Osteoblast (primary cell): ENCODE measurements at regions not wholly inside any gene's neighbourhood (a gene's known extent, or its start where the extent isn't known, plus 50 kb on each side); places are given as distances from the start of the nearest gene placed in this dataset.
"Not testable (repeated sequence)": the region's sequence is repeated elsewhere in the genome, so short reads cannot be mapped to it uniquely, and the experiment has no call there.

Experiments used
- DNase-seq: peaks from one replicate; pipeline ENCODE4 v3.0.0; 2011; ENCODE audit warnings: low spot score, mixed read lengths; ENCODE audit not compliant: insufficient read length; ENCODE audit errors: missing footprints
- H2AFZ ChIP-seq: 2 replicates; pipeline ENCODE4 v1.6.0; 2011; ENCODE audit warnings: mild to moderate bottlenecking, low read length
- H3K27ac ChIP-seq: 2 replicates; pipeline ENCODE4 v1.5.1; 2011; ENCODE audit warnings: mild to moderate bottlenecking, low read depth, low read length, moderate library complexity
- H3K27me3 ChIP-seq: 2 replicates; pipeline ENCODE4 v1.6.0; 2012; ENCODE audit warnings: mild to moderate bottlenecking, control low read depth, inconsistent platforms, low read length, moderate library complexity; ENCODE audit not compliant: insufficient read depth
- H3K36me3 ChIP-seq: 2 replicates; pipeline ENCODE4 v1.5.1; 2011; ENCODE audit warnings: mild to moderate bottlenecking, low read length, control low read depth, moderate library complexity; ENCODE audit not compliant: insufficient read depth
- H3K4me1 ChIP-seq: 2 replicates; pipeline ENCODE4 v1.5.1; 2011; ENCODE audit warnings: mild to moderate bottlenecking, low read length, control low read depth, moderate library complexity; ENCODE audit not compliant: insufficient read depth
- H3K4me2 ChIP-seq: 2 replicates; pipeline ENCODE4 v1.6.0; 2011; ENCODE audit warnings: mild to moderate bottlenecking, low read length; ENCODE audit not compliant: insufficient read depth
- H3K4me3 ChIP-seq: fragments of 200-600 bp; sonication (generic); 3 replicates; pipeline ENCODE4 v1.5.1; 2012; ENCODE audit warnings: mild to moderate bottlenecking, low read length, inconsistent platforms; ENCODE audit not compliant: insufficient read depth
- H3K79me2 ChIP-seq: 2 replicates; pipeline ENCODE4 v1.6.0; 2012; ENCODE audit warnings: mild to moderate bottlenecking, low read length, control low read depth, inconsistent platforms; ENCODE audit not compliant: insufficient read depth
- H3K9me3 ChIP-seq: 2 replicates; pipeline ENCODE4 v1.5.1; 2011; ENCODE audit warnings: low read depth, low read length, control low read depth
- H4K20me1 ChIP-seq: 2 replicates; pipeline ENCODE4 v1.6.0; 2012; ENCODE audit warnings: mild to moderate bottlenecking, low read length, control low read depth; ENCODE audit not compliant: insufficient read depth
- TF ChIP-seq, protein P1 (sequence below): IDR thresholded peaks from 2 replicates; pipeline ENCODE4 v1.5.1; 2011; ENCODE audit warnings: mild to moderate bottlenecking, low read depth, low read length, moderate library complexity; ENCODE audit errors: extremely low read depth

DNA sequence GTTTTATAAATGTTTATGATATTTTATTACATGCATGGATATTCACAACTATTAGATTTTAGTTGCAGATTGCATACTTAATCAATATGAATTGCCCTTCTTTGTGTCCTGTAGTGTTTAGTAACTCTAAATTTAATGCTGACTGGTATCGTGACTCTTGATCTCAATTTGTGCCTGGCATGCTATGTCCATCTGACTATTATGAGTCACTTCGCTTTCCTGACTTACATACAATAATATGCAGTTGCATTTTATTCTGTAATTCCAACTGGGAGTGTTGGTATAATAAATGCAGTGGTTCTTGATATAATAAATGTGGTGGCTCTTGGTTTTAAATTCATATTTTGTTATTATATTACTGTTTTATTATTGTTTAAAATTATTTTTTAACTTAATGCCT is 277.5 kb downstream of the LIG4 start:
- Histone ChIP-seq H4K20me1 (no peaks in the 10 kb centered on the region), H3K79me2 (no peaks in the 10 kb centered on the region), H3K36me3 (no peaks in the 10 kb centered on the region), H3K4me2 (no peak overlapping the region), H3K4me3 (no peak overlapping the region), H3K9me3 (peaks cover 2% of the 10 kb centered on the region), H2AFZ (no peak overlapping the region), H3K27ac (no peak overlapping the region), H3K4me1 (no peaks in the 10 kb centered on the region), H3K27me3 (no peaks in the 10 kb centered on the region)
- TF ChIP-seq, protein P1, sequence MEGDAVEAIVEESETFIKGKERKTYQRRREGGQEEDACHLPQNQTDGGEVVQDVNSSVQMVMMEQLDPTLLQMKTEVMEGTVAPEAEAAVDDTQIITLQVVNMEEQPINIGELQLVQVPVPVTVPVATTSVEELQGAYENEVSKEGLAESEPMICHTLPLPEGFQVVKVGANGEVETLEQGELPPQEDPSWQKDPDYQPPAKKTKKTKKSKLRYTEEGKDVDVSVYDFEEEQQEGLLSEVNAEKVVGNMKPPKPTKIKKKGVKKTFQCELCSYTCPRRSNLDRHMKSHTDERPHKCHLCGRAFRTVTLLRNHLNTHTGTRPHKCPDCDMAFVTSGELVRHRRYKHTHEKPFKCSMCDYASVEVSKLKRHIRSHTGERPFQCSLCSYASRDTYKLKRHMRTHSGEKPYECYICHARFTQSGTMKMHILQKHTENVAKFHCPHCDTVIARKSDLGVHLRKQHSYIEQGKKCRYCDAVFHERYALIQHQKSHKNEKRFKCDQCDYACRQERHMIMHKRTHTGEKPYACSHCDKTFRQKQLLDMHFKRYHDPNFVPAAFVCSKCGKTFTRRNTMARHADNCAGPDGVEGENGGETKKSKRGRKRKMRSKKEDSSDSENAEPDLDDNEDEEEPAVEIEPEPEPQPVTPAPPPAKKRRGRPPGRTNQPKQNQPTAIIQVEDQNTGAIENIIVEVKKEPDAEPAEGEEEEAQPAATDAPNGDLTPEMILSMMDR, result no peak
- DNase-seq, result no peak

DNA sequence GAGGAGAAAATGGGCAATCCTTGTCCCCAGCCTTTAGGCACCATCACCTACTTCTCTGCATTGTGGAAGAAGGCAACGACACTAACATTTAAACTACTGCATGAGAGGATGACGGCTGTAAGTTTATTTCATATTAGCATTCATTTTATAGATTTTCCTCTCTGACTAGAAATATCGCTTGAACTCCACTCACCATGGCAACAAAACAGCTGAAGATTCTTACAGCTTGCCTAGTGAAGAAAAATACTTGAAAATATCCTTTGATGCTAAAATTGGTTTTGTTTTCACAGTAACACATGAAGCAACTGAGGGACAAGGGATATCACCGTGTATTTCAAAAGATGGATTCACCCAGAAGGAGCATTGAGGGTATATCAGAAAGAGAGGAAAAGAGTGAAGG is 284.3 kb downstream of the LIG4 start:
- DNase-seq, result no peak
- TF ChIP-seq, protein P1, result no peak

DNA sequence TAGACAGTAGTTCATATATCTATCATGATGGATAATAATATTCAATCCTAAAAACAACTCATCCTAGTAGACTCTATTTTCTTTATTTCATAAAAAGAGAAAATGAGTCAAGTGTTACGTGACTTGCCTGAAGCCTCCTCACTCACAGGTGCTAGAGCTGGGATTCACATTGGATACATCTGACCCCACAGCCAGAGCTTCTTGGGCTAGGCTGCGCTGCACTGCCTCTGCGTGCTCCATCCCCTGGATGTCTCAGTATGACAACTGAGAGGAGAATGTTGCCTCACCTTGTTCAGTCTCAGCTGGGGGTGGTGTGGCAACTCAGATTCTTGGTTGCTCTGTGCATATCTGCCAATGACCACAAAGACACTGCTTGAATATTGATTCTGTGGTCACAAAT is 286.6 kb downstream of the LIG4 start:
- H3K4me3 ChIP-seq, result no peak overlapping the region
- H3K9me3 ChIP-seq, result no peaks in the 10 kb centered on the region
- H2AFZ ChIP-seq, result no peak overlapping the region
- no peaks in the 10 kb centered on the region for H3K36me3 ChIP-seq
- no peaks in the 10 kb centered on the region for H3K79me2 ChIP-seq
- TF ChIP-seq, protein P1, result no peak
- no peaks in the 10 kb centered on the region for H3K27me3 ChIP-seq
- no peaks in the 10 kb centered on the region for H3K4me1 ChIP-seq
- no peak overlapping the region for H3K27ac ChIP-seq
- H4K20me1 ChIP-seq, result no peaks in the 10 kb centered on the region
- no peak for DNase-seq
- H3K4me2 ChIP-seq, result no peak overlapping the region

More for the DNA sequence above, 284.3 kb downstream of the LIG4 start:
- Histone ChIP-seq H3K36me3 (no peaks in the 10 kb centered on the region), H3K4me3 (no peak overlapping the region), H3K27me3 (no peaks in the 10 kb centered on the region), H3K27ac (no peak overlapping the region), H3K9me3 (no peaks in the 10 kb centered on the region), H2AFZ (no peak overlapping the region), H3K79me2 (no peaks in the 10 kb centered on the region), H3K4me2 (no peak overlapping the region), H3K4me1 (no peaks in the 10 kb centered on the region), H4K20me1 (no peaks in the 10 kb centered on the region)

DNA sequence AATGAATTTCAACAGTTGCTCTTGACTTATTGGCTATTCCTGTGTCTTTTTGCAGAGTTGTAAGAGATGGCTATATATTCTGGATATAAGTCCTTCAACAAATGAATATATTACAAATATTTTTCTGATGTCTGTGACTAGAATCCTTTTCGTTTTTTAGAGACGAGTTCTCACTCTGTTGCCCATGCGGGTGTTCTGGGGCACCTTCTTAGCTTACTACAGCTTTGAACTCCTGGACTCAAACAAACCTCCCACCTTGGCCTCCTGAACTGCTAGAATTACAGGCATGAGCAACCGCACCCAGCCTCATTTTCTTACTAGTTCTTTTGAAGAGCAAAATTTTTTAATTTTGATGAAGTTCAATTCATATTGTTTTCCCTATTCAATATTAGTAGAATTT is 287.8 kb downstream of the LIG4 start:
- H3K4me1 ChIP-seq, result no peaks in the 10 kb centered on the region
- no peak overlapping the region for H2AFZ ChIP-seq
- H3K4me2 ChIP-seq, result no peak overlapping the region
- H4K20me1 ChIP-seq, result no peaks in the 10 kb centered on the region
- no peaks in the 10 kb centered on the region for H3K79me2 ChIP-seq
- H3K4me3 ChIP-seq, result no peak overlapping the region
- no peak overlapping the region for H3K27ac ChIP-seq
- no peaks in the 10 kb centered on the region for H3K9me3 ChIP-seq
- H3K36me3 ChIP-seq, result no peaks in the 10 kb centered on the region
- TF ChIP-seq, protein P1, result no peak
- H3K27me3 ChIP-seq, result no peaks in the 10 kb centered on the region
- no peak for DNase-seq

DNA sequence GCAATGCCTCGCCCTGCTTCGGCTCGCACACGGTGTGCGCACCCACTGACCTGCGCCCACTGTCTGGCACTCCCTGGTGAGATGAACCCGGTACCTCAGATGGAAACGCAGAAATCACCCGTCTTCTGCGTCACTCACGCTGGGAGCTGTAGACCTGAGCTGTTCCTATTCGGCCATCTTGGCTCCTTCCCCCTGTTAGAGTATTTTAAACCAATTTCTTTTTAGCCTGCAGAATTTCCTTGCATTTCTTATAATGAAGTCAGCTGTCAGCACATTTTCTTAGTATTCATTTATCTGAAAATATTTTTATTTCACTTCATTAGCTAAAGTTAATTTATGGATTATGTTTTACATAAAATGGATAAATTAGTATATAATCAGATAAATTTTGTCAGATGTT is 288.8 kb downstream of the LIG4 start:
- not testable (repeated sequence) for H3K4me3 ChIP-seq, DNase-seq, H3K4me1 ChIP-seq, H3K27me3 ChIP-seq, H3K4me2 ChIP-seq, H3K27ac ChIP-seq, H3K79me2 ChIP-seq, H4K20me1 ChIP-seq, H3K9me3 ChIP-seq, H2AFZ ChIP-seq, H3K36me3 ChIP-seq

DNA sequence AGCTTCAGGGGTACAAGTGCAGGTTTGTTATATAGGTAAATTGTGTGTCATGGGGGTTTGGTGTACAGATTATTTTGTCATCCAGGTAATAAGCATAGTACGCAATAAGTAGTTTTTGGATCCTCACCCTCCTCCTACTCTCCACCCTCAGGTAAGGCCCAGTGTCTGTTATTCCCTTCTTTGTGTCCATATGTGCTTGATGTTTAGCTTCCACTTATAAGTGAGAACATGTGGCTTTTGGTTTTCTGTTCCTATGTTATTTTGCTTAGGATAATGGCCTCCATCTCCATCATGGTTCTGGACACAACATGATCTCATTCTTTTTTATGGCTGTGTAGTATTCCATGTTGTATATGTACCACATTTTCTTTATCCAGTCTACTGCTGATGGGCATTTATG is 298.4 kb downstream of the LIG4 start:
- H3K4me1 ChIP-seq, H3K36me3 ChIP-seq, H3K9me3 ChIP-seq, H3K27ac ChIP-seq, DNase-seq, H3K27me3 ChIP-seq, H4K20me1 ChIP-seq, H3K79me2 ChIP-seq, H3K4me2 ChIP-seq, H3K4me3 ChIP-seq, H2AFZ ChIP-seq: not testable (repeated sequence)
